ENCODE measurements at regions not wholly inside any gene's neighbourhood (a gene's known extent, or its start where the extent isn't known, plus 50 kb on each side); places are given as distances from the start of the nearest gene placed in this dataset.
A peak's percentile ranks its signal among the peaks of the same experiment; 100 is the strongest.
"Not testable (repeated sequence)": the region's sequence is repeated elsewhere in the genome, so short reads cannot be mapped to it uniquely, and the experiment has no call there.

GRCh38 chr7:69232445-69233376 is 365.6 kb upstream of the AUTS2 start:
- no peak for DNase-seq

- no peak for DNase-seq
Observed at GRCh38 chr7:69237541-69237940, 360.7 kb upstream of the AUTS2 start.

GRCh38 chr7:69243016-69243415 is 355.3 kb upstream of the AUTS2 start:
- no peak for DNase-seq

- DNase-seq: no peak
Observed at GRCh38 chr7:69244701-69245100, 353.6 kb upstream of the AUTS2 start.

GRCh38 chr7:69245646-69246045 is 352.6 kb upstream of the AUTS2 start:
- DNase-seq: no peak

- DNase-seq: no peak
Observed at GRCh38 chr7:69246758-69247157, 351.5 kb upstream of the AUTS2 start.

- not testable (repeated sequence) for DNase-seq
Observed at GRCh38 chr7:69248382-69248828, 349.9 kb upstream of the AUTS2 start.

- DNase-seq: no peak
Observed at GRCh38 chr7:69250958-69251357, 347.3 kb upstream of the AUTS2 start.

GRCh38 chr7:69254643-69255042 is 343.6 kb upstream of the AUTS2 start:
- no peak for DNase-seq

- no peak for DNase-seq
Observed at GRCh38 chr7:69256634-69257081, 341.6 kb upstream of the AUTS2 start.

GRCh38 chr7:69257592-69257991 is 340.7 kb upstream of the AUTS2 start:
- no peak for DNase-seq

- DNase-seq: no peak
Observed at GRCh38 chr7:69259445-69259844, 338.8 kb upstream of the AUTS2 start.

- DNase-seq: no peak
Observed at GRCh38 chr7:69260023-69260422, 338.3 kb upstream of the AUTS2 start.

GRCh38 chr7:69263550-69263949 is 334.7 kb upstream of the AUTS2 start:
- no peak for DNase-seq

- no peak for DNase-seq
Observed at GRCh38 chr7:69269806-69270205, 328.5 kb upstream of the AUTS2 start.

- no peak for DNase-seq
Observed at GRCh38 chr7:69272101-69272500, 326.2 kb upstream of the AUTS2 start.

- DNase-seq: no peak
Observed at GRCh38 chr7:69276011-69276729, 322.1 kb upstream of the AUTS2 start.

- no peak for DNase-seq
Observed at GRCh38 chr7:69277366-69277765, 320.9 kb upstream of the AUTS2 start.

GRCh38 chr7:69282946-69283345 is 315.3 kb upstream of the AUTS2 start:
- DNase-seq: no peak

GRCh38 chr7:69283421-69283820 is 314.9 kb upstream of the AUTS2 start:
- DNase-seq: peak; percentile 73

GRCh38 chr7:69285854-69286253 is 312.4 kb upstream of the AUTS2 start:
- DNase-seq: no peak

GRCh38 chr7:69295977-69296376 is 302.3 kb upstream of the AUTS2 start:
- peak; percentile 65 for DNase-seq

- DNase-seq: no peak
Observed at GRCh38 chr7:69301253-69301652, 297.0 kb upstream of the AUTS2 start.

GRCh38 chr7:69309601-69310000 is 288.7 kb upstream of the AUTS2 start:
- no peak for DNase-seq

All from right forelimb (tissue), 1 donor.